Astrocyte (in vitro differentiated cells and primary cell): ENCODE measurements at regions not wholly inside any gene's neighbourhood (a gene's known extent, or its start where the extent isn't known, plus 50 kb on each side); places are given as distances from the start of the nearest gene placed in this dataset.

Experiments
- DNase-seq: peaks from one replicate; pipeline ENCODE4 v3.0.0-alpha.2; 2010; ENCODE audit warnings: low read depth
- FAIRE-seq: peaks from 2 replicates; lab custom pipeline; 2011; peaks lifted over from hg19 to GRCh38; lab: Jason Lieb, UNC
- H2AFZ ChIP-seq: 2 replicates; pipeline ENCODE4 v1.6.0; 2012; ENCODE audit warnings: low read depth, low read length, inconsistent platforms
- H3K27ac ChIP-seq: 2 replicates; pipeline ENCODE4 v1.5.1; 2011; ENCODE audit warnings: low read depth, low read length, inconsistent platforms
- H3K27me3 ChIP-seq: 2 replicates; pipeline ENCODE4 v1.6.0; 2011; ENCODE audit warnings: low read length, inconsistent platforms; ENCODE audit not compliant: insufficient read depth
- H3K36me3 ChIP-seq: 2 replicates; pipeline ENCODE4 v1.5.1; 2011; ENCODE audit warnings: low read length, inconsistent platforms; ENCODE audit not compliant: insufficient read depth
- H3K4me1 ChIP-seq: 2 replicates; pipeline ENCODE4 v1.5.1; 2011; ENCODE audit warnings: low read length, inconsistent platforms; ENCODE audit not compliant: insufficient read depth
- H3K4me2 ChIP-seq: 2 replicates; pipeline ENCODE4 v1.6.0; 2012; ENCODE audit warnings: low read length, inconsistent platforms
- H3K4me3 ChIP-seq: 2 replicates; pipeline ENCODE4 v1.5.1; 2011; ENCODE audit warnings: low read depth, mild to moderate bottlenecking, low read length, inconsistent platforms; ENCODE audit not compliant: insufficient read depth
- H3K79me2 ChIP-seq: 2 replicates; pipeline ENCODE4 v1.6.0; 2012; ENCODE audit warnings: mild to moderate bottlenecking, low read length, inconsistent platforms; ENCODE audit not compliant: insufficient read depth
- H3K9ac ChIP-seq: 2 replicates; pipeline ENCODE4 v1.6.0; 2012; ENCODE audit warnings: mild to moderate bottlenecking, low read length, inconsistent platforms
- H3K9me3 ChIP-seq: 2 replicates; pipeline ENCODE4 v1.5.1; 2012; ENCODE audit warnings: low read depth, mild to moderate bottlenecking, low read length, inconsistent platforms; ENCODE audit not compliant: insufficient read depth
- H4K20me1 ChIP-seq: 2 replicates; pipeline ENCODE4 v1.6.0; 2012; ENCODE audit warnings: low read length, inconsistent platforms; ENCODE audit not compliant: insufficient read depth
- H3K27ac Mint-ChIP-seq: one replicate; pipeline ENCODE4 v1.8.0; 2021; ENCODE audit warnings: mild to moderate bottlenecking, mixed read lengths; ENCODE audit not compliant: unreplicated experiment
- H3K27me3 Mint-ChIP-seq: one replicate; pipeline ENCODE4 v1.8.0; 2021; ENCODE audit warnings: low read depth, mixed read lengths; ENCODE audit not compliant: unreplicated experiment
- H3K36me3 Mint-ChIP-seq: one replicate; pipeline ENCODE4 v1.8.0; 2021; ENCODE audit warnings: low read depth, mixed read lengths; ENCODE audit not compliant: unreplicated experiment
- H3K4me1 Mint-ChIP-seq: one replicate; pipeline ENCODE4 v1.8.0; 2021; ENCODE audit warnings: low read depth, mixed read lengths; ENCODE audit not compliant: unreplicated experiment
- H3K4me3 Mint-ChIP-seq: one replicate; pipeline ENCODE4 v1.8.0; 2021; ENCODE audit warnings: mild to moderate bottlenecking, moderate library complexity, mixed read lengths; ENCODE audit not compliant: unreplicated experiment
- H3K9me3 Mint-ChIP-seq: one replicate; pipeline ENCODE4 v1.8.0; 2021; ENCODE audit warnings: mild to moderate bottlenecking, mixed read lengths; ENCODE audit not compliant: unreplicated experiment
- CTCF ChIP-seq: IDR thresholded peaks from 2 replicates; pipeline ENCODE4 v1.5.1; 2011; ENCODE audit warnings: low read depth, mild to moderate bottlenecking, inconsistent platforms, low read length, moderate library complexity; ENCODE audit not compliant: insufficient read depth
- EZH2 ChIP-seq: IDR thresholded peaks from 2 replicates; pipeline ENCODE4 v1.6.1; 2012; ENCODE audit warnings: mild to moderate bottlenecking, low read length, inconsistent platforms; ENCODE audit not compliant: insufficient read depth

- no peaks in the 10 kb centered on the region for H4K20me1 ChIP-seq
- no peaks in the 10 kb centered on the region for H3K27me3 ChIP-seq
- H3K27ac ChIP-seq, result no peak overlapping the region
- H3K9ac ChIP-seq, result no peak overlapping the region
- no peaks in the 10 kb centered on the region for H3K4me1 ChIP-seq
- H3K4me1 Mint-ChIP-seq, result peaks cover 3% of the 10 kb centered on the region
- H3K27me3 Mint-ChIP-seq, result no peaks in the 10 kb centered on the region
- no peaks in the 10 kb centered on the region for H3K36me3 Mint-ChIP-seq
- FAIRE-seq (no peak), DNase-seq (no peak)
- H3K27ac Mint-ChIP-seq, result no peak overlapping the region
- H2AFZ ChIP-seq, result no peak overlapping the region
- H3K9me3 ChIP-seq, result no peaks in the 10 kb centered on the region
- H3K4me3 ChIP-seq, result no peak overlapping the region
- H3K9me3 Mint-ChIP-seq, result peaks cover 12% of the 10 kb centered on the region
- no peak overlapping the region for H3K4me3 Mint-ChIP-seq
- no peaks in the 10 kb centered on the region for H3K36me3 ChIP-seq
- no peaks in the 10 kb centered on the region for H3K79me2 ChIP-seq
- H3K4me2 ChIP-seq, result no peak overlapping the region
- TF ChIP-seq EZH2, result no peak
- no peak for TF ChIP-seq CTCF
Observed at GRCh38 chr9:10899509-10899908, 286.7 kb upstream of the PTPRD start.

GRCh38 chr9:10903969-10904368, 291.2 kb upstream of the PTPRD start:
- Histone ChIP-seq H3K4me2 (no peak overlapping the region), H3K27me3 (no peaks in the 10 kb centered on the region), H3K4me3 (no peak overlapping the region), H3K9me3 (no peaks in the 10 kb centered on the region), H3K27ac (no peak overlapping the region), H4K20me1 (no peaks in the 10 kb centered on the region), H3K4me1 (no peaks in the 10 kb centered on the region), H2AFZ (no peak overlapping the region), H3K79me2 (no peaks in the 10 kb centered on the region), H3K36me3 (no peaks in the 10 kb centered on the region), H3K9ac (no peak overlapping the region)
- TF ChIP-seq EZH2, result no peak
- TF ChIP-seq CTCF, result no peak
- Mint-ChIP-seq H3K27me3 (no peaks in the 10 kb centered on the region), H3K4me3 (no peak overlapping the region), H3K36me3 (no peaks in the 10 kb centered on the region), H3K9me3 (peaks cover 12% of the 10 kb centered on the region), H3K27ac (no peak overlapping the region), H3K4me1 (peaks cover 3% of the 10 kb centered on the region)
- FAIRE-seq, result no peak
- no peak for DNase-seq

- Mint-ChIP-seq H3K4me1 (no peaks in the 10 kb centered on the region), H3K27ac (no peak overlapping the region)
Observed at GRCh38 chr9:10910779-10911178, 298.0 kb upstream of the PTPRD start.

More at GRCh38 chr9:10910779-10911178, 298.0 kb upstream of the PTPRD start:
- Mint-ChIP-seq H3K27me3 (no peaks in the 10 kb centered on the region), H3K9me3 (no peaks in the 10 kb centered on the region), H3K4me3 (no peak overlapping the region), H3K36me3 (no peaks in the 10 kb centered on the region)
- Histone ChIP-seq H4K20me1 (no peaks in the 10 kb centered on the region), H2AFZ (no peak overlapping the region), H3K27me3 (no peaks in the 10 kb centered on the region), H3K4me3 (no peak overlapping the region), H3K36me3 (no peaks in the 10 kb centered on the region), H3K79me2 (no peaks in the 10 kb centered on the region), H3K9ac (no peak overlapping the region), H3K4me1 (no peaks in the 10 kb centered on the region), H3K4me2 (no peak overlapping the region), H3K27ac (no peak overlapping the region), H3K9me3 (no peaks in the 10 kb centered on the region)
- TF ChIP-seq CTCF, result no peak
- TF ChIP-seq EZH2, result no peak
- DNase-seq (no peak), FAIRE-seq (no peak)
